ENCODE measurements at regions not wholly inside any gene's neighbourhood (a gene's known extent, or its start where the extent isn't known, plus 50 kb on each side); places are given as distances from the start of the nearest gene placed in this dataset.
A peak's percentile ranks its signal among the peaks of the same experiment; 100 is the strongest.
"Not testable (repeated sequence)": the region's sequence is repeated elsewhere in the genome, so short reads cannot be mapped to it uniquely, and the experiment has no call there.

GRCh38 chrX:137852502-137852901 is 286.6 kb downstream of the ZIC3 start:
- ATAC-seq (no peak), DNase-seq (no peak), FAIRE-seq (no peak)
- H3K9me3 ChIP-seq = no peaks in the 10 kb centered on the region
- 24 to 41% methylated on average over 2 of the region's 2 CpGs for WGBS, 2 donors
- peaks cover 0 to 6% (median 0%) of the 10 kb centered on the region in 4 donors for H3K27me3 ChIP-seq
- no peak overlapping the region for H3K4me3 ChIP-seq
- intact Hi-C loops (cut with DNase I) = no loop called here
- TF ChIP-seq, protein P1, sequence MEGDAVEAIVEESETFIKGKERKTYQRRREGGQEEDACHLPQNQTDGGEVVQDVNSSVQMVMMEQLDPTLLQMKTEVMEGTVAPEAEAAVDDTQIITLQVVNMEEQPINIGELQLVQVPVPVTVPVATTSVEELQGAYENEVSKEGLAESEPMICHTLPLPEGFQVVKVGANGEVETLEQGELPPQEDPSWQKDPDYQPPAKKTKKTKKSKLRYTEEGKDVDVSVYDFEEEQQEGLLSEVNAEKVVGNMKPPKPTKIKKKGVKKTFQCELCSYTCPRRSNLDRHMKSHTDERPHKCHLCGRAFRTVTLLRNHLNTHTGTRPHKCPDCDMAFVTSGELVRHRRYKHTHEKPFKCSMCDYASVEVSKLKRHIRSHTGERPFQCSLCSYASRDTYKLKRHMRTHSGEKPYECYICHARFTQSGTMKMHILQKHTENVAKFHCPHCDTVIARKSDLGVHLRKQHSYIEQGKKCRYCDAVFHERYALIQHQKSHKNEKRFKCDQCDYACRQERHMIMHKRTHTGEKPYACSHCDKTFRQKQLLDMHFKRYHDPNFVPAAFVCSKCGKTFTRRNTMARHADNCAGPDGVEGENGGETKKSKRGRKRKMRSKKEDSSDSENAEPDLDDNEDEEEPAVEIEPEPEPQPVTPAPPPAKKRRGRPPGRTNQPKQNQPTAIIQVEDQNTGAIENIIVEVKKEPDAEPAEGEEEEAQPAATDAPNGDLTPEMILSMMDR (IDR thresholded peaks at IDR 0.05) = no peak
- no peak overlapping the region for H3K27ac ChIP-seq
- no peaks in the 10 kb centered on the region for H3K36me3 ChIP-seq
- H3K4me1 ChIP-seq = no peaks in the 10 kb centered on the region

DNA sequence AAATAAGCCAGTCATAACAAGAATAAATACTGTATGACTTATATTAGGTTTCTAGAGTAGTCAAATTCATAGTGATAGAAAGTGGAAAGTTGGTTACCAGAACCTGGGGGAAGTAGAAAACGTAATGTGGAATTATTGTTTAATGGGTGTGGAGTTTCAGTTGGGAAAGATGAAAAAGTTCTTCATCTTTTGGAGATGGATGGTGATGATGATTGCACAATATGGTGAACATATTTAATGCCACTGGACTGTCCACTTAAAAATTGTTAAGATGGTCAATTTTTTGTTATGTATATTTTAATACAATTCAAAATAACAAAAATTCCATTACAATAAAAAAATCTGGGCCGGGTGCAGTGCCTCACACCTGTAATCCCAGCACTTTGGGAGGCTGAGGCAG is 289.6 kb downstream of the ZIC3 start:
- no peak overlapping the region for H3K4me3 ChIP-seq
- H3K4me1 ChIP-seq = no peaks in the 10 kb centered on the region
- ATAC-seq = no peak
- no peak overlapping the region for H3K27ac ChIP-seq
- DNase-seq = no peak
- FAIRE-seq = no peak
- no peaks in the 10 kb centered on the region for H3K9me3 ChIP-seq
- TF ChIP-seq, protein P1 (IDR thresholded peaks at IDR 0.05) = no peak
- peaks cover 0 to 6% (median 0%) of the 10 kb centered on the region in 4 donors for H3K27me3 ChIP-seq
- intact Hi-C loops (cut with DNase I) = no loop called here
- 37% methylated on average over 2 of the region's 2 CpGs for WGBS, 2 donors
- H3K36me3 ChIP-seq = no peaks in the 10 kb centered on the region

DNA sequence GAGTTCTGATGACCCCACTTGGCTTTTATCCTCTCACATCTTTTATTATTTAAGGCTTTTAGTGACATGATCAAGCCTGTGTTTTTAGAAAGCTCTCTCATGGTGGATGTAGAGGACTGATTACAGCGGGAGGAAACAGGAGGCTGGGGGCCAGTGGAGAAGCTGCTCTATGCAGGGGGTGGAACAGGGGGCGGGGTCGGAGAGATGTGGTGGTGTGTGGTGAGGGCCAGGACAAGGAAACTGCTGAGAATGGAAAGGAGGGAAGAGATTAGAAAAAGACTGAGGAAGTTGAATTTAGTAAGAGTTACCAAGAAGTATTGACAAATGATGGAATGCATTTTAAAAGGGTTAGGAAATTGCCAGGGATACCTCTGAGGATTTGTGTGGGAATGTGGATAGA is 292.2 kb downstream of the ZIC3 start:
- whole genome bisulfite sequencing, 2 donors = 24 to 27% methylated on average over 3 of the region's 3 CpGs
- no peak overlapping the region for H3K27ac ChIP-seq
- intact Hi-C loops (cut with DNase I) = no loop called here
- TF ChIP-seq, protein P1 (IDR thresholded peaks at IDR 0.05) = no peak
- H3K9me3 ChIP-seq = no peaks in the 10 kb centered on the region
- H3K4me1 ChIP-seq = no peaks in the 10 kb centered on the region
- peaks cover 0 to 11% (median 0%) of the 10 kb centered on the region in 4 donors for H3K27me3 ChIP-seq
- FAIRE-seq (no peak), ATAC-seq (no peak), DNase-seq (no peak)
- no peaks in the 10 kb centered on the region for H3K36me3 ChIP-seq
- H3K4me3 ChIP-seq = no peak overlapping the region

DNA sequence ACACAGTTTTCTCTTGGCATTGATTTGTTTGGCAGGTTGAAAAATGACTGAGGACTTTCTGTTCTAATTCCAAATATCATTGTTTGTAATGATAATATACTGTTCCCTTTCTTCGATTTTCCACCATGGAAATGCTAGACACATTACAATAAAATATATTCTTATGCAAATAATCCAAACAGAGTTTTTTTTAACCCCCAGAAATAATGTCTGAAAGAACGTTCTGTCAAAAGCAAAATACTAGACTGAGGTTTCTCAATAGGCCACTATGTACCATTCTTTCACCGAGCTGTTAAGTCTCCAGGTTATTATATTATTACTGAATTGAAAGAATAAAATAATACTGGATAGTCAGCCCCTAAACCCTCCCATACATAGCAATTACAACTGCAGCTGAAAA is 312.5 kb downstream of the ZIC3 start:
- Histone ChIP-seq H3K4me3 (no peak overlapping the region), H3K27me3 (peaks cover 0 to 18% (median 2%) of the 10 kb centered on the region in 4 donors), H3K4me1 (no peaks in the 10 kb centered on the region), H3K36me3 (no peaks in the 10 kb centered on the region), H3K27ac (no peak overlapping the region), H3K9me3 (no peaks in the 10 kb centered on the region)
- no peak for DNase-seq
- intact Hi-C loops (cut with DNase I) = no loop called here
- TF ChIP-seq, protein P1 (IDR thresholded peaks at IDR 0.05) = no peak
- ATAC-seq = no peak
- WGBS, 2 donors = 48 to 53% methylated on average over 3 of the region's 3 CpGs
- FAIRE-seq = no peak

DNA sequence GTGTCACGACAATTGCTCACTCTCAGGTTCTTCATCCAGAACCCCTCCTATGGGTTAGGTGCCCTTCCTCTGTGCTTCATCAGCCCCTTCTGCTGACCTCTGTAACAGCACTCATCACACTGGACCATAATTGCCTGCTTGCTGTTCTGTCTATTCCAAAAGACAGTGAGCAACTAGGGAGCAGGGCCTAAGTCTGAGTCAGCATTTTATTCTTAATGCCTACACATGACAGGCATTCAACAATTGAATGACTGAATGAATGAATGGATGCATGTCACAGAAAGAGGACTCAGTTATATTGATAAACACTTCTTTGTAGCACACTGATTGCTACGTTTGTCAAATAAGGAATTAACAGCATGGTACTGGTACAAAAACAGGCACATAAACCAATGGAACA is 317.0 kb downstream of the ZIC3 start:
- no peak for FAIRE-seq
- H3K36me3 ChIP-seq = no peaks in the 10 kb centered on the region
- intact Hi-C loops (cut with DNase I) = no loop called here
- ATAC-seq = no peak
- peaks cover 0 to 8% (median 0%) of the 10 kb centered on the region in 4 donors for H3K27me3 ChIP-seq
- TF ChIP-seq, protein P1 (IDR thresholded peaks at IDR 0.05) = no peak
- no peaks in the 10 kb centered on the region for H3K9me3 ChIP-seq
- no peak overlapping the region for H3K4me3 ChIP-seq
- DNase-seq = no peak
- WGBS, 2 donors = 53 to 63% methylated on average over 2 of the region's 2 CpGs
- no peaks in the 10 kb centered on the region for H3K4me1 ChIP-seq
- no peak overlapping the region for H3K27ac ChIP-seq

- H3K9me3 ChIP-seq; H3K27me3 ChIP-seq; ATAC-seq; DNase-seq; H3K27ac ChIP-seq; H3K4me1 ChIP-seq; H3K36me3 ChIP-seq; H3K4me3 ChIP-seq; intact Hi-C loops (cut with DNase I): not testable (repeated sequence)
- WGBS, 2 donors = 32 to 34% methylated on average over 1 of the region's 1 CpG
- peak; percentile 26 for FAIRE-seq
Observed at GRCh38 chrX:137884813-137885212, 318.9 kb downstream of the ZIC3 start.
